ENCODE measurements at regions not wholly inside any gene's neighbourhood (a gene's known extent, or its start where the extent isn't known, plus 50 kb on each side); places are given as distances from the start of the nearest gene placed in this dataset.

DNA sequence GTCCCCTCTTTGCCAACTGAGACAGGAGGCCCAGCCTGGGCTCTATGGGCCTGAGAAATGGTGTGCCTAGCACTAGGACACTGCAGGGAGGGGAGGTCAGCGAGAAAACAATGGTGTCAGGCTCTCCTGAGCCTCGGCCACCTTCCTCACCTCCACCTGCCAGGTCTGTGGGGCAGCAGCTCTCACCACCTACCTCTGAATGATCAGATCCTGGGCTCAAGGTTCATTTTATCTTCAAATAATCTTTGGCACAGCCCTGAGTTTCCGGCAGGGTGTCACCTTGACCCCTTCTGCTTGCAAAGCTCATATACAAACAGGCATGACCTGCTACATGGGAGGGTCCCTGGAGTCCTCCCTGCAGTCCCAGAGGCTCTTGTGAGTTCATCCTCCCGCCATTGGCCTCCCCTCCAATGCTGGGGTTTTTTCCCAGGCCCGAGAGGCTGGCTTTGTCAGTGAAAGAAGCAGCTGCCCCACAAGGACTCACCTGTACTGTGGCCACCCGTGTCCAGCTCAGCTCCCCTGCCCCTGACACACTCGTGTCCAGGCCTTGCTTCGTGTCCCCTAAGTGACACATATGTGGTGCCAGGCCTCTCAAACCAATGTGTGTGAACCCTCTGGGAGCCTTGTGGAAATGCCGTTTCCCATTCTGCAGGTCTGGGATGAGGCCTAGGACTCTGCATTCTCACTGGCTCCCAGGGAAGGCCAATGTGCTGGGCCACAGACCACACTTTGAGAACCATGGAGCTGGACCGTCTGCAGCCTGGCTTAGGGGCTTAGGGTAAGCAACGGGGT, 176.8 kb upstream of the CIBAR2 start:
- no peak overlapping the region for H3K4ac ChIP-seq (ENCODE audit: low read depth, low read length)
- intact Hi-C loops (cut with micrococcal nuclease), result no loop called here
- no peak for DNase-seq
- dilution Hi-C loops (cut with HindIII; ENCODE audit: low sequenced_read_pairs, unreplicated experiment), result no loop called here
- H4K5ac ChIP-seq (ENCODE audit: low read depth, low read length), result no peak overlapping the region
- ChIA-PET POLR2A (ENCODE audit: unreplicated experiment) (no interaction called here), CTCF (no interaction called here)
- peak overlapping the region; percentile 7 for H2AK9ac ChIP-seq (replicated peaks; ENCODE audit: low read depth, low read length, poor library complexity)
- in situ Hi-C loops (cut with MboI; ENCODE audit: low sequenced_read_pairs), result no loop called here
- no TSS peak for BruUV-seq (replicated peaks)
- H2AFZ ChIP-seq (replicated peaks; ENCODE audit: low read length, poor library complexity), result no peak overlapping the region
- no peak overlapping the region for H3K27ac ChIP-seq (ENCODE audit: insufficient read depth, low read length)
- H3K9ac ChIP-seq (ENCODE audit: low read depth, low read length), result no peak overlapping the region
- no peak overlapping the region for H2BK15ac ChIP-seq (ENCODE audit: low read depth, low read length)
- no peak overlapping the region for H3K4me3 ChIP-seq (ENCODE audit: insufficient read depth, low read depth, low read length)
- H3K36me3 ChIP-seq (ENCODE audit: control insufficient read depth, insufficient read depth, low read length), result peaks cover 5% of the 10 kb centered on the region
- H3K18ac ChIP-seq (ENCODE audit: low read depth, low read length), result no peak overlapping the region
- peaks cover 23 to 75% of the 10 kb centered on the region in 2 experiments for H3K79me1 ChIP-seq (ENCODE audit: low read depth in 1 of 2, low read length in 2 of 2)
- no peak overlapping the region for H2BK120ac ChIP-seq (ENCODE audit: low read depth, low read length)
- no peak overlapping the region for H4K8ac ChIP-seq (ENCODE audit: low read depth in 2 of 2, low read length in 2 of 2)
- no peak overlapping the region for H2BK5ac ChIP-seq (ENCODE audit: low read depth, low read length, poor library complexity, severe bottlenecking)
- peaks cover 80% of the 10 kb centered on the region for H4K20me1 ChIP-seq (ENCODE audit: insufficient read depth, low read length)
- H3K27me3 ChIP-seq (ENCODE audit: control insufficient read depth, insufficient read depth, low read length), result no peaks in the 10 kb centered on the region
- H3K4me2 ChIP-seq (ENCODE audit: low read depth, low read length), result no peak overlapping the region
- ATAC-seq (ENCODE audit: low read depth), result no peak
- peaks cover 17% of the 10 kb centered on the region; the same call in 1 of the 2 replicates for H3K9me1 ChIP-seq (ENCODE audit: insufficient read depth, low read length)
- no peaks in the 10 kb centered on the region for H3K9me3 ChIP-seq (ENCODE audit: control insufficient read depth, insufficient read depth, low read length)
- no peak overlapping the region for H3K14ac ChIP-seq (replicated peaks; ENCODE audit: low read depth, low read length)
- no peak overlapping the region for H3K23ac ChIP-seq (ENCODE audit: low read depth, low read length)
- TF ChIP-seq, protein P1, sequence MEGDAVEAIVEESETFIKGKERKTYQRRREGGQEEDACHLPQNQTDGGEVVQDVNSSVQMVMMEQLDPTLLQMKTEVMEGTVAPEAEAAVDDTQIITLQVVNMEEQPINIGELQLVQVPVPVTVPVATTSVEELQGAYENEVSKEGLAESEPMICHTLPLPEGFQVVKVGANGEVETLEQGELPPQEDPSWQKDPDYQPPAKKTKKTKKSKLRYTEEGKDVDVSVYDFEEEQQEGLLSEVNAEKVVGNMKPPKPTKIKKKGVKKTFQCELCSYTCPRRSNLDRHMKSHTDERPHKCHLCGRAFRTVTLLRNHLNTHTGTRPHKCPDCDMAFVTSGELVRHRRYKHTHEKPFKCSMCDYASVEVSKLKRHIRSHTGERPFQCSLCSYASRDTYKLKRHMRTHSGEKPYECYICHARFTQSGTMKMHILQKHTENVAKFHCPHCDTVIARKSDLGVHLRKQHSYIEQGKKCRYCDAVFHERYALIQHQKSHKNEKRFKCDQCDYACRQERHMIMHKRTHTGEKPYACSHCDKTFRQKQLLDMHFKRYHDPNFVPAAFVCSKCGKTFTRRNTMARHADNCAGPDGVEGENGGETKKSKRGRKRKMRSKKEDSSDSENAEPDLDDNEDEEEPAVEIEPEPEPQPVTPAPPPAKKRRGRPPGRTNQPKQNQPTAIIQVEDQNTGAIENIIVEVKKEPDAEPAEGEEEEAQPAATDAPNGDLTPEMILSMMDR (conservative IDR thresholded peaks at IDR 0.05; ENCODE audit: low read depth, low read length), result no peak
- TF ChIP-seq SMC3 (IDR thresholded peaks at IDR 0.05; ENCODE audit: low read depth, low read length) (no peak), BHLHE40 (IDR thresholded peaks at IDR 0.05; ENCODE audit: low read depth, low read length) (no peak), MXI1 (IDR thresholded peaks at IDR 0.05; ENCODE audit: borderline replicate concordance, low read depth, low read length) (no peak), FOS (IDR thresholded peaks at IDR 0.05; ENCODE audit: low read depth, low read length) (no peak), MAZ (IDR thresholded peaks at IDR 0.05; ENCODE audit: borderline replicate concordance, low read depth, low read length) (no peak), POLR2A (IDR thresholded peaks at IDR 0.05; ENCODE audit: low read depth, low read length) (no peak), CEBPB (IDR thresholded peaks at IDR 0.05; ENCODE audit: low read depth, low read length) (no peak), RCOR1 (IDR thresholded peaks at IDR 0.05; ENCODE audit: insufficient replicate concordance, low read length) (no peak), MAFK (IDR thresholded peaks at IDR 0.05; ENCODE audit: low read depth, low read length) (no peak), NFE2L2 (IDR thresholded peaks at IDR 0.05; ENCODE audit: low read depth, low read length) (no peak)
- no peak overlapping the region for H3K56ac ChIP-seq (ENCODE audit: extremely low read depth, insufficient read depth, low read length)
- 100% methylated on average over 2 of the region's 11 CpGs; no CpG with 5 or more reads in 1 of the 2 experiments for WGBS, 2 experiments (ENCODE audit: extremely low coverage in 2 of 2, insufficient read length in 1 of 2)
- peaks cover 20% of the 10 kb centered on the region for H3K4me1 ChIP-seq (ENCODE audit: control insufficient read depth, insufficient read depth, low read length)
- H2BK20ac ChIP-seq (ENCODE audit: low read depth, low read length), result no peak overlapping the region
- H2AK5ac ChIP-seq (ENCODE audit: low read depth, low read length), result no peak overlapping the region
- H4K91ac ChIP-seq (ENCODE audit: insufficient read depth, low read depth, low read length), result no peak overlapping the region

All from IMR-90 (cell line).